H1 (cell line): ENCODE measurements at regions not wholly inside any gene's neighbourhood (a gene's known extent, or its start where the extent isn't known, plus 50 kb on each side); places are given as distances from the start of the nearest gene placed in this dataset.

Experiments used
- CTCF ChIA-PET: fragments of 300-600 bp; sonication (Branson Sonifier 250); formaldehyde crosslinking; loops from one replicate; lab custom pipeline; 2021; ENCODE audit not compliant: partially characterized antibody; lab: Charles Lee
- POLR2A ChIA-PET: fragments of 300-600 bp; sonication (Branson Sonifier 250); formaldehyde crosslinking; loops from one replicate; lab custom pipeline; 2021; ENCODE audit warnings: inconsistent platforms; ENCODE audit not compliant: partially characterized antibody; lab: Charles Lee
- DNase-seq, 2 experiments: peaks; one replicate each; pipeline versions ENCODE4 v3.0.0 to v3.0.0-alpha.2; 2010 to 2022; ENCODE audit warnings: low spot score in 2 of 2, low read depth in 1 of 2, mixed read lengths in 1 of 2
- FAIRE-seq: peaks from 2 replicates; lab custom pipeline; 2011; peaks lifted over from hg19 to GRCh38; lab: Jason Lieb, UNC
- H2AFZ ChIP-seq: 2 replicates; pipeline ENCODE4 v1.8.1; 2012; ENCODE audit warnings: low read length, inconsistent platforms
- H2AK5ac ChIP-seq: 2 replicates; pipeline ENCODE4 v1.6.1; 2013; ENCODE audit warnings: low read depth, low read length
- H2BK120ac ChIP-seq: replicated peaks from 2 replicates; pipeline ENCODE3; 2013; ENCODE audit warnings: low read depth, low read length, inconsistent platforms
- H2BK12ac ChIP-seq: 2 replicates; pipeline ENCODE4 v1.6.1; 2013; ENCODE audit warnings: low read depth, low read length
- H2BK15ac ChIP-seq: 2 replicates; pipeline ENCODE4 v1.6.1; 2013; ENCODE audit warnings: low read length
- H2BK20ac ChIP-seq: 2 replicates; pipeline ENCODE4 v1.6.1; 2013; ENCODE audit warnings: low read length
- H2BK5ac ChIP-seq: 2 replicates; pipeline ENCODE4 v1.6.1; 2013; ENCODE audit warnings: low read depth, low read length
- H3K14ac ChIP-seq: 2 replicates; pipeline ENCODE4 v1.6.1; 2013; ENCODE audit warnings: inconsistent platforms; ENCODE audit not compliant: insufficient read length
- H3K18ac ChIP-seq: 2 replicates; pipeline ENCODE4 v1.6.1; 2013; ENCODE audit warnings: low read length; ENCODE audit errors: extremely low read depth
- H3K23ac ChIP-seq: 2 replicates; pipeline ENCODE4 v1.6.1; 2013; ENCODE audit warnings: inconsistent platforms; ENCODE audit not compliant: insufficient read length
- H3K23me2 ChIP-seq: 2 replicates; pipeline ENCODE4 v1.6.1; 2013; ENCODE audit warnings: low read depth, low read length
- H3K27ac ChIP-seq: 2 replicates; pipeline ENCODE4 v1.6.1; 2011; ENCODE audit warnings: low read depth, low read length, inconsistent platforms
- H3K27me3 ChIP-seq, 4 experiments: replicated peaks in 1 of 4; 1 replicate in 1 of 4; 2 replicates in 3 of 4; pipeline versions ENCODE4 v1.6.1 to v1.8.1; 2011 to 2013; ENCODE audit warnings: low read length in 3 of 4, mild to moderate bottlenecking in 3 of 4, inconsistent platforms in 2 of 4, mixed read lengths in 2 of 4, moderate library complexity in 1 of 4; ENCODE audit not compliant: control insufficient read depth in 3 of 4, insufficient read depth in 3 of 4; ENCODE audit errors: extremely low read depth in 1 of 4
- H3K36me3 ChIP-seq, 4 experiments: 2 replicates each; pipeline versions ENCODE4 v1.6.1 to v1.8.1; 2011 to 2013; ENCODE audit warnings: mild to moderate bottlenecking in 4 of 4, low read length in 3 of 4, moderate library complexity in 2 of 4, control low read depth in 1 of 4, inconsistent platforms in 1 of 4; ENCODE audit not compliant: insufficient read depth in 4 of 4, control insufficient read depth in 2 of 4
- H3K4ac ChIP-seq: replicated peaks from 2 replicates; pipeline ENCODE3; 2013; ENCODE audit warnings: low read length, low read depth, mixed read lengths, inconsistent platforms; ENCODE audit not compliant: insufficient read length
- H3K4me1 ChIP-seq, 4 experiments: replicated peaks in 1 of 4; 1 replicate in 1 of 4; 2 replicates in 3 of 4; pipeline versions ENCODE4 v1.6.1 to v1.8.1; 2011 to 2013; ENCODE audit warnings: low read length in 3 of 4, inconsistent platforms in 2 of 4, mixed read lengths in 1 of 4; ENCODE audit not compliant: insufficient read depth in 4 of 4, control insufficient read depth in 3 of 4
- H3K4me2 ChIP-seq, 2 experiments: 2 replicates each; pipeline versions ENCODE4 v1.6.1 to v1.8.1; 2011 to 2013; ENCODE audit warnings: low read depth in 2 of 2, low read length in 2 of 2, control low read depth in 1 of 2, inconsistent platforms in 1 of 2, mild to moderate bottlenecking in 1 of 2; ENCODE audit not compliant: insufficient read depth in 1 of 2
- H3K4me3 ChIP-seq, 4 experiments: fragments of 200-600, 300-600 bp in 1 of 4; sonication (generic), shearing (Covaris generic), sonication (Bioruptor Twin) in 1 of 4; 2 replicates each; pipeline versions ENCODE4 v1.5.1 to v1.8.1; 2011 to 2016; ENCODE audit warnings: low read length in 4 of 4, low read depth in 3 of 4, control low read depth in 2 of 4, inconsistent platforms in 2 of 4, mild to moderate bottlenecking in 2 of 4, mixed read lengths in 1 of 4, moderate library complexity in 1 of 4; ENCODE audit not compliant: insufficient read depth in 2 of 4; ENCODE audit errors: extremely low read depth in 1 of 4
- H3K56ac ChIP-seq: replicated peaks from 2 replicates; pipeline ENCODE3; 2013; ENCODE audit warnings: low read depth, mild to moderate bottlenecking, mixed read lengths, low read length, inconsistent platforms; ENCODE audit not compliant: insufficient read length
- H3K79me1 ChIP-seq: 2 replicates; pipeline ENCODE4 v1.6.1; 2013; ENCODE audit warnings: low read depth, low read length, control low read depth
- H3K79me2 ChIP-seq, 2 experiments: 2 replicates each; pipeline versions ENCODE4 v1.6.1 to v1.8.1; 2012 to 2013; ENCODE audit warnings: low read length in 2 of 2, mild to moderate bottlenecking in 2 of 2, inconsistent platforms in 1 of 2; ENCODE audit not compliant: insufficient read depth in 2 of 2, control insufficient read depth in 1 of 2
- H3K9ac ChIP-seq, 4 experiments: replicated peaks in 1 of 4; 1 replicate in 1 of 4; 2 replicates in 3 of 4; pipeline versions ENCODE4 v1.6.1 to v1.8.1; 2011 to 2013; ENCODE audit warnings: low read depth in 3 of 4, low read length in 3 of 4, control low read depth in 2 of 4, mild to moderate bottlenecking in 2 of 4, moderate library complexity in 2 of 4, inconsistent platforms in 1 of 4; ENCODE audit errors: extremely low read depth in 1 of 4
- H3K9me3 ChIP-seq, 2 experiments: 2 replicates each; pipeline versions ENCODE4 v1.6.1 to v1.8.1; 2012 to 2013; ENCODE audit warnings: mild to moderate bottlenecking in 2 of 2, moderate library complexity in 2 of 2, control low read depth in 1 of 2, inconsistent platforms in 1 of 2, low read depth in 1 of 2, low read length in 1 of 2, mixed read lengths in 1 of 2; ENCODE audit not compliant: insufficient read depth in 2 of 2
- H4K20me1 ChIP-seq, 2 experiments: replicated peaks in 1 of 2; 2 replicates each; pipeline versions ENCODE3 to v1.8.1; 2011 to 2013; ENCODE audit warnings: inconsistent platforms in 2 of 2, low read length in 2 of 2, mild to moderate bottlenecking in 1 of 2; ENCODE audit not compliant: insufficient read depth in 2 of 2, control insufficient read depth in 1 of 2
- H4K5ac ChIP-seq: 2 replicates; pipeline ENCODE4 v1.6.1; 2013; ENCODE audit warnings: low read length, low read depth, mixed read lengths, inconsistent platforms; ENCODE audit not compliant: insufficient read length
- H4K8ac ChIP-seq: 2 replicates; pipeline ENCODE4 v1.8.0; 2013; ENCODE audit warnings: mild to moderate bottlenecking, moderate library complexity, low read length, inconsistent platforms; ENCODE audit not compliant: insufficient read depth; ENCODE audit errors: extremely low read depth
- H4K91ac ChIP-seq: replicated peaks from 2 replicates; pipeline ENCODE3; 2013; ENCODE audit warnings: low read length, mixed read lengths, inconsistent platforms; ENCODE audit not compliant: insufficient read length
- GABPA ChIP-seq: IDR thresholded peaks from 2 replicates; pipeline ENCODE4 v1.6.1; 2011; ENCODE audit warnings: mild to moderate bottlenecking, low read length, moderate library complexity, borderline replicate concordance; ENCODE audit not compliant: insufficient read depth
- JUND ChIP-seq: IDR thresholded peaks from 2 replicates; pipeline ENCODE4 v1.6.1; 2011; ENCODE audit warnings: mild to moderate bottlenecking, improper control_type of control experiment, low read length
- KDM5A ChIP-seq: fragments of 200-600 bp; IDR thresholded peaks from 2 replicates; pipeline ENCODE4 v1.7.1; 2012; ENCODE audit warnings: mild to moderate bottlenecking, low read length, inconsistent platforms, mixed read lengths
- RFX5 ChIP-seq: IDR thresholded peaks from 2 replicates; pipeline ENCODE4 v1.6.1; 2011; ENCODE audit warnings: low read depth, low read length, improper control_type of control experiment, borderline replicate concordance
- SP2 ChIP-seq: IDR thresholded peaks from 2 replicates; pipeline ENCODE4 v1.6.1; 2012; ENCODE audit warnings: mild to moderate bottlenecking, low read length, inconsistent platforms
- SUZ12 ChIP-seq: fragments of 200-600 bp; sonication (generic); IDR thresholded peaks from 2 replicates; pipeline ENCODE4 v1.6.1; 2012; ENCODE audit warnings: mild to moderate bottlenecking, inconsistent platforms, low read length, moderate library complexity, mixed read lengths
- ZNF274 ChIP-seq: IDR thresholded peaks from 2 replicates; pipeline ENCODE4 v1.7.0; 2012; ENCODE audit warnings: low read length, borderline replicate concordance; ENCODE audit errors: extremely low read depth
- WGBS, 2 experiments: shearing (Covaris generic) in 1 of 2; methylation state at CpG; one replicate each; pipeline versions ENCODE4 v1.1.6 to v1.1.7; 2013 to 2015; ENCODE audit warnings: low lambda C conversion rate in 2 of 2, mixed read lengths in 2 of 2, inconsistent platforms in 1 of 2, low coverage in 1 of 2, missing lambda C conversion rate in 1 of 2; ENCODE audit not compliant: insufficient replicate concordance in 2 of 2, insufficient coverage in 1 of 2, insufficient read length in 1 of 2; ENCODE audit errors: extremely low coverage in 1 of 2, missing lambda C conversion rate in 1 of 2; 5-methylcytosine and 5-hydroxymethylcytosine counted together
- TF ChIP-seq, protein P1 (sequence below): IDR thresholded peaks from 2 replicates; pipeline ENCODE4 v1.6.1; 2011; ENCODE audit warnings: low read depth, mild to moderate bottlenecking, low read length; ENCODE audit not compliant: insufficient read depth
- TF ChIP-seq, protein P2 (sequence below), 3 experiments: IDR thresholded peaks; 1 replicate in 2 of 3; 2 replicates in 1 of 3; pipeline versions ENCODE4 v1.5.1 to v1.6.1; 2011; ENCODE audit warnings: low read length in 3 of 3, mild to moderate bottlenecking in 3 of 3, inconsistent platforms in 2 of 3, low read depth in 1 of 3, moderate library complexity in 1 of 3; ENCODE audit not compliant: insufficient read depth in 1 of 3; ENCODE audit errors: control extremely low read depth in 1 of 3

DNA sequence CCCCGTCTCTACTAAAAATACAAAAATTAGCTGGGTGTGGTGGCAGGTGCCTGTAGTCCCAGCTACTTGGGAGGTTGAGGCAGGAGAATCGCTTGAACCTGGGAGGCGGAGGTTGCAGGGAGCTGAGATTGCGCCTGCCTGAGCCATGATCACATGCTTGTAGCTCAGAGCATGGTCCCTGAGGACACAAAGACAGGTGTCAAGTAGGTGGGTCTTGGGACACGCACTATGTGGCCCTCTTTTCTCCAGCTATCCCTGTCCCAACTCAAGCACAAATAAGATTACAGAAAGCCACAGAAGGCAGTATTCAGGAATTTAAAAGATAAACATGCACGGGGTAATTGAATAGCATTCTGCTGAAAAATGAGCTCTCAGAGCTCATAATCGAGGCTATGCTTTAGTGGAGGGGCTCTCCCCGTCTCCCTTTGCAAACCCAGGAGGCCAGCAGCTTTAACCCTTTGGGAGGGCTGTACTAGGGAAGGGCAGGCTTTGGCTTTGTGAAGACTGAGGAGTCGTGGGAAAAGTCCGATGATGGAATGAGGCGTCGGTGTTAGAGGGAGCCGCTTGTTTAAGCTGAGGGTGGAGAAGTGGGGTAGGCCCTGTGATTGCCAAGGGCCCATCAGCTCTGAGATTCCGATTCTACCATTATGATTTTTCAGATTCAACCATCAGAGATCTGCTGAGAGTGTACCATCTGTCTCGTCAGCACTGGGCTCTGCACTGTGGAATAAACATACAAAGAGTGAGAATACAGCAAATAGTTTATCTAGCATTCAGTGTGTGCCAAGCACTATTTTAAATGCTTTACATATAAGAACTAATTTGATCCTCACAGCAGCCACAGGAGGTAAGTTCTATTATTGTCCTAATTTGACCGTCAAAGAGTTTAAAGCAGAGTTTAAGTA, 59.7 kb upstream of the CD34 start:
- H2AK5ac ChIP-seq: no peak overlapping the region
- TF ChIP-seq KDM5A (no peak), JUND (no peak), ZNF274 (no peak), RFX5 (no peak), SUZ12 (no peak), SP2 (no peak), GABPA (no peak)
- TF ChIP-seq, protein P1, sequence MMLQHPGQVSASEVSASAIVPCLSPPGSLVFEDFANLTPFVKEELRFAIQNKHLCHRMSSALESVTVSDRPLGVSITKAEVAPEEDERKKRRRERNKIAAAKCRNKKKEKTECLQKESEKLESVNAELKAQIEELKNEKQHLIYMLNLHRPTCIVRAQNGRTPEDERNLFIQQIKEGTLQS: no peak
- TF ChIP-seq, protein P2, sequence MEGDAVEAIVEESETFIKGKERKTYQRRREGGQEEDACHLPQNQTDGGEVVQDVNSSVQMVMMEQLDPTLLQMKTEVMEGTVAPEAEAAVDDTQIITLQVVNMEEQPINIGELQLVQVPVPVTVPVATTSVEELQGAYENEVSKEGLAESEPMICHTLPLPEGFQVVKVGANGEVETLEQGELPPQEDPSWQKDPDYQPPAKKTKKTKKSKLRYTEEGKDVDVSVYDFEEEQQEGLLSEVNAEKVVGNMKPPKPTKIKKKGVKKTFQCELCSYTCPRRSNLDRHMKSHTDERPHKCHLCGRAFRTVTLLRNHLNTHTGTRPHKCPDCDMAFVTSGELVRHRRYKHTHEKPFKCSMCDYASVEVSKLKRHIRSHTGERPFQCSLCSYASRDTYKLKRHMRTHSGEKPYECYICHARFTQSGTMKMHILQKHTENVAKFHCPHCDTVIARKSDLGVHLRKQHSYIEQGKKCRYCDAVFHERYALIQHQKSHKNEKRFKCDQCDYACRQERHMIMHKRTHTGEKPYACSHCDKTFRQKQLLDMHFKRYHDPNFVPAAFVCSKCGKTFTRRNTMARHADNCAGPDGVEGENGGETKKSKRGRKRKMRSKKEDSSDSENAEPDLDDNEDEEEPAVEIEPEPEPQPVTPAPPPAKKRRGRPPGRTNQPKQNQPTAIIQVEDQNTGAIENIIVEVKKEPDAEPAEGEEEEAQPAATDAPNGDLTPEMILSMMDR (IDR thresholded peaks at IDR 0.05; ENCODE audit: control extremely low read depth in 1 of 3, insufficient read depth in 1 of 3, low read depth in 1 of 3, low read length in 3 of 3): no peak

More for the DNA sequence above, 59.7 kb upstream of the CD34 start:
- H2BK120ac ChIP-seq: no peak overlapping the region
- ChIA-PET POLR2A (interaction anchor here (0.9 kb wide), 1 partner anchor 11 kb away, joined by 4 read pairs; no protein-coding TSS in a partner anchor), CTCF (interaction anchor here (0.9 to 6.0 kb wide), 14 partner anchors 11 to 159 kb away, joined by 3 to 39 read pairs (median 4); no protein-coding TSS in a partner anchor)
- H3K14ac ChIP-seq: no peak overlapping the region
- no peaks in the 10 kb centered on the region for H3K79me1 ChIP-seq
- H2AFZ ChIP-seq: no peak overlapping the region
- no peaks in the 10 kb centered on the region for H4K20me1 ChIP-seq
- H3K56ac ChIP-seq: no peak overlapping the region
- H3K4me3 ChIP-seq: no peak overlapping the region
- no peak overlapping the region for H2BK12ac ChIP-seq
- H3K9me3 ChIP-seq: no peaks in the 10 kb centered on the region
- H3K79me2 ChIP-seq: no peaks in the 10 kb centered on the region
- no peak overlapping the region for H3K18ac ChIP-seq
- H3K4me1 ChIP-seq: no peaks in the 10 kb centered on the region; a peak in 1 of 7 replicates
- H2BK20ac ChIP-seq: no peak overlapping the region
- H3K27me3 ChIP-seq: peaks cover 0 to 2% (median under 1%) of the 10 kb centered on the region in 4 experiments; a peak in 2 of 7 replicates
- DNase-seq: no peak
- H3K4me2 ChIP-seq: no peak overlapping the region
- no peaks in the 10 kb centered on the region for H3K36me3 ChIP-seq
- FAIRE-seq: no peak
- H2BK15ac ChIP-seq: no peak overlapping the region
- H4K5ac ChIP-seq: no peak overlapping the region
- H4K8ac ChIP-seq: no peak overlapping the region
- no peaks in the 10 kb centered on the region for H3K23me2 ChIP-seq
- no peak overlapping the region for H3K9ac ChIP-seq
- no peak overlapping the region for H3K27ac ChIP-seq
- H2BK5ac ChIP-seq: no peak overlapping the region
- WGBS, 2 experiments: 91% methylated on average over 16 of the region's 16 CpGs; no CpG with 5 or more reads in 1 of the 2 experiments
- no peak overlapping the region for H3K4ac ChIP-seq
- H3K23ac ChIP-seq: no peak overlapping the region
- H4K91ac ChIP-seq: no peak overlapping the region
